GM13977 (cell line): ENCODE measurements at regions not wholly inside any gene's neighbourhood (a gene's known extent, or its start where the extent isn't known, plus 50 kb on each side); places are given as distances from the start of the nearest gene placed in this dataset.

Experiments
- DNase-seq: peaks from one replicate; pipeline ENCODE4 v3.0.0; 2012; ENCODE audit warnings: low spot score
- in situ Hi-C: fragments of 300-500 bp; cut with MboI; formaldehyde crosslinking; loops from one replicate; pipeline ENCODE4 v1.12.0; 2022; ENCODE audit warnings: low sequenced_read_pairs, low pct_unique_long_range_greater_than_20kb, mixed read lengths, inconsistent platforms; ENCODE audit not compliant: unreplicated experiment
- TF ChIP-seq, protein P1 (sequence below): IDR thresholded peaks from 2 replicates; pipeline ENCODE4 v1.5.1; 2012; ENCODE audit warnings: mild to moderate bottlenecking, control low read depth; ENCODE audit not compliant: insufficient read depth; ENCODE audit errors: extremely low read depth, missing control alignments

DNA sequence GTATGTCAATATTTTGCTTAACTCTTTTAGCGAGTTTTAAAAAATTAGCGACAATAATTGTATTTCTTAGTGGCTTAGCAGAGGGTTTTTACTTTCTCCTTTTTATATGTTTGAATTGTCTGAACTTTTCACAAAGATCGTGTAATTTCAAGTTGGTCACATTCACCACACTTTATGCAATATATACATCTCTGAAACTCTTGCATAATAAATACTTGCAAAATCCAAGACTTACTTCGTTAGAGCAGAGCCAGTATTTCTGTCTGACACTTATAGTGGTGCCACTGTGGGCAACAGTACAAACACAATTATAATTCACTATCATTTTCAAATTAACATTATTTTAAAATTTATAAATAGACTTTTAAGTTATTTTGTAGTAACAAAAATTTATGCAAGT, 62.0 kb downstream of the SUCNR1 start:
- TF ChIP-seq, protein P1, sequence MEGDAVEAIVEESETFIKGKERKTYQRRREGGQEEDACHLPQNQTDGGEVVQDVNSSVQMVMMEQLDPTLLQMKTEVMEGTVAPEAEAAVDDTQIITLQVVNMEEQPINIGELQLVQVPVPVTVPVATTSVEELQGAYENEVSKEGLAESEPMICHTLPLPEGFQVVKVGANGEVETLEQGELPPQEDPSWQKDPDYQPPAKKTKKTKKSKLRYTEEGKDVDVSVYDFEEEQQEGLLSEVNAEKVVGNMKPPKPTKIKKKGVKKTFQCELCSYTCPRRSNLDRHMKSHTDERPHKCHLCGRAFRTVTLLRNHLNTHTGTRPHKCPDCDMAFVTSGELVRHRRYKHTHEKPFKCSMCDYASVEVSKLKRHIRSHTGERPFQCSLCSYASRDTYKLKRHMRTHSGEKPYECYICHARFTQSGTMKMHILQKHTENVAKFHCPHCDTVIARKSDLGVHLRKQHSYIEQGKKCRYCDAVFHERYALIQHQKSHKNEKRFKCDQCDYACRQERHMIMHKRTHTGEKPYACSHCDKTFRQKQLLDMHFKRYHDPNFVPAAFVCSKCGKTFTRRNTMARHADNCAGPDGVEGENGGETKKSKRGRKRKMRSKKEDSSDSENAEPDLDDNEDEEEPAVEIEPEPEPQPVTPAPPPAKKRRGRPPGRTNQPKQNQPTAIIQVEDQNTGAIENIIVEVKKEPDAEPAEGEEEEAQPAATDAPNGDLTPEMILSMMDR, result no peak
- DNase-seq, result no peak
- in situ Hi-C loops, result no loop called here

DNA sequence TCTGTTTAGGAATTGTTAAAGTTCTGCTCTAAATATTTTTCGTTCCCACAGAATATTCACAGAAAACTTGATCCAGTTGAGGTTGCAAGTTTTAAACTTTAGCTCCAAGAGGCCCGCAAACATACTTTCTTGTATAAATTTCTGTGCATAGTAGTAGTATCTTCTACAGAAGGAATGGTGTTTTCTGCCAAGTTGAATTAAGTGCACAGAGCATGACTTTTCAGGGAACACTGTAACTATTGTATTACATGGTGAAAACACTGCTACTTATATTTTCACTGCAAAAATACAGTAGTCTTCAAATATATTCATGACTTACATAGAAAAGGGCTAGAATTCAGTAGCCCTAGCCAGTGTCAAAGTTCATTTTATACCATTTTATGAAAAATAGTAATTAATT, 67.0 kb downstream of the SUCNR1 start:
- TF ChIP-seq, protein P1, result no peak
- no peak for DNase-seq
- in situ Hi-C loops, result no loop called here

DNA sequence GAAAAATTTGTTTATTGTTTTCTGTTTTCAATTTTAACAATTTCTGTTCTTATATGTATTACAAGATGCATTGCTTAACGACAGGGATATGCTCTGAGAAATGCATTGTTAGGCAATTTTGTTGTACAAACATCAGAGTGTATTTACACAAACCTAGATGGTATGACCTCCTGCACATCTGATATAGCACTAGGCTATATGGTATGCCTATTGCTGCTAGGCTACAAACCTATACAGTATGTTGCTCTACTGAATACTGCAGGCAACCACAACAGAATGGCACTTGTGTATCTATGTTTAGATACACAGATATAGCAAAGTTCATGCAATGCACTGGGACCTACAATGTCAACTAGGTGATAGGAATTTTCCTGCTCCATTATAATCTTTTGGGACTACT, 70.1 kb downstream of the SUCNR1 start:
- TF ChIP-seq, protein P1, result no peak
- in situ Hi-C loops, result no loop called here
- no peak for DNase-seq

DNA sequence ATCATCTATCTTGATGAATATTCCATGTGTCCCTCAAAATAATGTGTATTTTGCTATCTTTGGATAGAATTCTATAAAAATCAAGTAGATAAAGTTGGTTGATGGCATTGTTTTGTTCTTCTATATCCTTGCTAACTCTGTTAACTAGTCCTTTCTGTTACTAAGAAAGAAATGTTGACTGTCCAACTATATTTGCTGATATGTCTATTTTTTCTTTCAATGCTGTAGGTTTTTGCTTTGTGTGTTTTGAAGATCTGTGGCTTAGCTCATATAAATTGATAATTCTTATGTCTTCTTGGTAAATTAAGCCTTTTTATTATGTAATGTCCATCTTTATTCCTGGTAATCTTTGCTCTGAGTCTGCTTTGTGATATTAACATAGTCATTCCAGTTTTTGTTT, 70.9 kb downstream of the SUCNR1 start:
- TF ChIP-seq, protein P1, result no peak
- no peak for DNase-seq
- in situ Hi-C loops, result no loop called here

DNA sequence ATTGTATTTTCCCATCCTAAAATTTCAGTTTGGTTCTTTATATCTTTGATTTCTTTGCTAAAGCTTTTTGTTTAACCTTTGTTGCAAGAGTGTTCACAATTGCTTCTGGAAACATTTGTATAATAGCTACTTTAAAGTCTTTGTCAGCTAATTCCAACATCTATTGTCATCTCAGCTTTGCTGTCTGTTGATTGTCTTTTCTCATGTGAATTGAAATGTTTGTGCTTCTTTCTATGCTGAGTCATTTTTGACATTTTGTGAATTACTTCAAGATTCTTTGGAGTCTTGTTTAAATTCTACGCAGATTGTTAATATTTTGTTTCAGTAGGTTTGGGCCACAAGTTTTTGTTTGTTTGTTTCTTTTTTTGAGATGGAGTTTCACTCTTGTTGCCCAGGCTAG, 73.2 kb downstream of the SUCNR1 start:
- no peak for DNase-seq
- in situ Hi-C loops, result no loop called here
- TF ChIP-seq, protein P1, result no peak

DNA sequence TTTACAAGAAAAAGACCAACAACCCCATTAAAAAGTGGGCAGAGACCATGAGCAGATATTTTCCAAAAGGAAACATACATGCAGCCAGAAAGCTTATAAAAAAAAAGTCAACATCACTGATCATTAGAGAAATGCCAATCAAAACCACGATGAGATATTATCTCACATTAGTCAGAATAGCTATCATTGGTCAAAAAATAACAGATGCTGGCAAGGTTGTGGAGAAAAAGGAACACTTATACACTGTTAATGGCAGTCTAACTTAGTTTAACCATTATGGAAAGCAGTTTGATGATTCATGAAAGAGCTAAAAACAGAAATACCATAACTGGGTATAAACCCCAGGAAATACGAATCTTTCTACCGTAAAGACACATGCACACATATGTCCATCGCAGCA, 76.3 kb downstream of the SUCNR1 start:
- no peak for DNase-seq
- in situ Hi-C loops, result no loop called here
- TF ChIP-seq, protein P1, result no peak

DNA sequence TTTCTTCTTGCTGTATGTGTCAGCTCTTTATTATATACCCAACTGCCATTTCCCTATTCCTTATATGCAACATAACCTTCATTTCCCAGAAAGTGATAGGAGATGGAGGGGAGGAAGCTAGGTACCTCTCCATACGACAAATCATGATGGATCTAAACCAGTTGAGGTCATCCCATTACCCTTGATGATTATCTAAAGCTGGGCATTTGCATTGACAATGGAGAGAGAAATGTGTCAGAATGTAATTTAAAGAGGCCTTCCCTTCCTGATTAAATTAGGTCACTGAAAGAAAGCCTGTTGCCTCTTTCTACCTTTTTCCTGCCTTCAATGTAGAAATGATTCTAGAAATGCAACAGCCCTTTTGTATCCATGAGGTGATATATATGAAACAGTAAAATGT, 81.9 kb downstream of the SUCNR1 start:
- TF ChIP-seq, protein P1, result no peak
- in situ Hi-C loops, result no loop called here
- no peak for DNase-seq
